AG09319 (cell line): ENCODE measurements at regions not wholly inside any gene's neighbourhood (a gene's known extent, or its start where the extent isn't known, plus 50 kb on each side); places are given as distances from the start of the nearest gene placed in this dataset.

Experiments
- DNase-seq: peaks from one replicate; pipeline ENCODE4 v3.0.0-alpha.2; 2010; ENCODE audit warnings: low read depth; ENCODE audit errors: extremely low read depth
- CTCF ChIP-seq: IDR thresholded peaks from 2 replicates; pipeline ENCODE4 v1.5.1; 2011; ENCODE audit warnings: low read depth, mild to moderate bottlenecking, inconsistent platforms, low read length, moderate library complexity

- DNase-seq: no peak
- TF ChIP-seq CTCF: no peak
These were observed 319.7 kb upstream of the POM121L12 start for GRCh38 chr7:52715701-52716100.

DNA sequence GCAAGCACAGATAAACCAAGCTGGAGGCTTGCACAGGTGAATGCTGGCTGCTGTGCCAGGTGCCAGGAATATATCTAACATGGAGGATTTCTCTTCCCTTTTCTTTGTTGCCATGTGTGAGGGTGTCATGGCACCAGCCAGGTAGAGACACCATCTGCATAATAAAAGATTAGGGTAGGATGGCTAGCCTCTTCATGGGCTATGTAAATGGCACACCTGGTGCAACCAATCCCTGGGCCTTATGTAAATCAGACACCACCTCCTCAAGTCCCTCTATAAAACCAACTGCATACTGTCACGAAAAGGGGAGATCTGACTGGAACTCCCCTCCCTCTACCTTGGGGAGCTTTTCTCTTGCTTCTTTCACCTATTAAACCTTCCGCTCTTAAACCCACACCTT is 322.5 kb upstream of the POM121L12 start:
- no peak for TF ChIP-seq CTCF
- no peak for DNase-seq

GRCh38 chr7:52711951-52712350 is 323.5 kb upstream of the POM121L12 start:
- DNase-seq: no peak
- no peak for TF ChIP-seq CTCF

DNA sequence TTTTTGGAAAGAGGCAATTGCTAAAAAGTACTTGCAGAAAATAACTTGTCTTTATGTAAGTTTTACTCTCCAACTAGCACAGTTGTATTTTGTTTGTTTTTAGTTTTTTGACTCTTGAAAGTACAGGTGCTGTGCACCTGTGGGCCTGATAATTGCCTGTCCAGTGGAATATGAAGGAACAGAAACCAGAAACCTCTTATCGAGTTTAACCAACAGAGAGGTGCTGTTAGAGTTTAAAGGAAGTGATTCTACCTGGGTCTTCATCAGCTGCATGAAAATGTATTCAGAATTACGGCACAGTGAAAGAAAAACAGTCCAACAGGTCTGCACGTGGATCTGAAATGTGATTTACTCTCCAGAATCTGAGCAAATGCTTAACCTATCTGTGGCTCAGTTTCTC is 326.6 kb upstream of the POM121L12 start:
- no peak for DNase-seq
- no peak for TF ChIP-seq CTCF

DNA sequence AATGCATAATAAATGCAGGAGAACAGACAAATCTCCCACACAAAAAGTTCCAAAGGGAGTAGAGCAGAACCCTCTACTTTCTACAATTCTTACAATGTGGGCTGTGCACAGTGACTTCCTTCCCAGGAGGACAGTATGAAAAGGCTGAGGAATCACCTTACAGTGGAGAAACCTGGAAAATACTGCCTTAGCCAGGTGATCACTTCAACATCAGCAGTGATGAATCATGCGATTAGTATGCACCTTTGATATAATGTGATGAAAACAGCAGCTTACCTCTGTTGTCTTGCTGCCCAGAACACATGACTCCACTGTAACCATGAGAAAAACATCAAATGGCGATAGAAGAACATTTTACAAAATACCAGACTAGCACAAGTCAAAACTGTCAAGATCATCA is 329.7 kb upstream of the POM121L12 start:
- no peak for TF ChIP-seq CTCF
- no peak for DNase-seq

DNA sequence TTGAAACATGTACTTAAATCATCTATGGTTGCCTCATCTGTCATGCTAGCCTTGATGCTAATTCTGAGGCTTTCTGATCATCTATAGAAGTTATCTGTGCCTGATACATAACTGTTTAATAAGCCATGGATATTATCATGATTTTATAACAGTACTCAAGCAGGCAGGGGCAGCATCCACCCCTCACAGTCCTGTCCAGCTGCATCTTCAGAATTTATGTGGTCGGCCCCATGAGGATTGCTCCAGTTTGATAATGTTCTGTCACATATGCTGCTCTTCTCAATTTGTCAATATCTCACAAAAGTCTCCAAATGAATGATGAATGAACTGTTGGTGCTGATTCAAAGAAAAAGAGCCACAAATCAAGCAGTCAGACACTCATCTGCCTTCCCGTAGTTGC is 335.1 kb upstream of the POM121L12 start:
- DNase-seq: no peak
- no peak for TF ChIP-seq CTCF

DNA sequence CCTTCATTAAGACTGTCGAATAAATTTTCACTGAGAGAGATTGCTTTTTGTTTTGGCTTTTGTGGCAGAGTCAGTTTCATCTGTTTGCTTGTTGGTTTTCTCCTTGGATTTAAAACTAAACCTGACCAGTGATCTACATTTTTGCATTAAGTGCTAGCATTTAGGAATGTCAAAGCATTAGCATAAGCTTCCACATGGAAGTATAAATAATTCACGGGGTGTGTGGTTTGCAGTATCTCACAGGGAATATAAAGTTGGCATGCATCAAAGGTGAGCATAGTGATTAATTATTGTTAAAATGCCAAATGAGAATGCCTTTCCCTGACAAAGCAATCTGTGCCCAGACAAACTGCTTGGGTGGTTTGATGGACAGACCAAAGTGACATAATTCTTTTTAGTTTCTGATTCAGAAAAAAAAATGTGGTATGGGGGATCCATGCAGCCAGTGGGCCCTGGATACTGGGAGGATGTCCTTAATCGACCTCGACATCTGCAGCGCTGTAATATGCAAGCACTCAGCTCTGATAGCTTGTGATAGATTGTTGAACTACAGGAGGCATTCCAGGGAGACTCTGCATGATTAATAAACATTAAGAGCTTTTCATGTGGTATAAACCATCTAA is 339.3 kb upstream of the POM121L12 start:
- TF ChIP-seq CTCF: no peak
- no peak for DNase-seq
